ENCODE measurements at regions not wholly inside any gene's neighbourhood (a gene's known extent, or its start where the extent isn't known, plus 50 kb on each side); places are given as distances from the start of the nearest gene placed in this dataset.

DNA sequence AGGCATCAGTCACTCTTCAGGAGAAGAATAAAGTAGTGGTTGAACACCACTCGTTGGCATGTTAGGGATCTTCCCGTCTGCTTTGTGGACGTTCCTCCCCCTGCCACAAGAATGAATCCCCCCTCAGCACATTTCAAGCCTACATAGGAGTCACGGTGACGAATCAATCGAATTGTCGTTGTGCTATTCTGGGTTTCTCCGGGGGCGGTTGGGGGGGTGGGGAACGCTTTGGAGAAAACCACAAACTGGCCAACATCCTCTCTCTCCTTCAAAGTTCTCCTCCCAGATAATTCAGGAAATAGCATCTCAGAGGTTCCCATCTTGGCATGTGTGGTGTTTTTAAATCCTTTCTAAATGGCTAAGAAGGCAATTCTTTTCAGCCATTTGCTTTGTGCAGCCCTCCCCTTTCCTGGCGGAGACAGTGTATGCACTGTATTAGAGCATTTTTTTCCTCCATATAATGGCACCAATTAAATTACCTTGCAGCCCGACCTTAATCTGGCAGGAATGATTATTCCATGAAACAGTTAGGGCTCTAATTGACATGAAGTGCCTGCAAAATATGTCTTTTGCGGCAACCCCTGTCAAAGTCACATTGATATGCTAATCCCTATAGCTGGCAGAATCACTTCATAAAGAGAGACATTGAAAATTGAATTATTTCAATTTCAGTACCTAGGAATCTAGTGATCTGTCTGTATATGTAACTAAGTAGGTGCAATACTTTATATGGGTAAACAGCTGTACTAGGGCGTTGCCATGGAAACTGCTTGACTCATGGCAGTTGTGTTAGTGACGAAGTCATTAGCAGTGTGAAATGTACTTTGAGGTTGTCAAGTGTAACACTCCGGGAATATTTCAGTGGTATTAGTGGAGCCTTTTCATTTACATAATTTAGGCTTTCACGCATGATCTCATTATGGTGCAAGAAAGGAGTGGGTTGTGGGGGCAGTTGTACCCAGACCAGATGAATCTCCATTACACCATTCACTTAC is 323.4 kb upstream of the SLC14A2 start:
- no peak for DNase-seq
- no peak for ATAC-seq (ENCODE audit: low read depth)
- H3K9me3 Mint-ChIP-seq, result no peaks in the 10 kb centered on the region
- ChIA-PET CTCF (no interaction called here), POLR2A (no interaction called here)
- H3K4me3 Mint-ChIP-seq, result no peak overlapping the region
- intact Hi-C loops (cut with micrococcal nuclease), result no loop called here
- peaks cover 2% of the 10 kb centered on the region for H3K27me3 Mint-ChIP-seq
- no peaks in the 10 kb centered on the region for H3K4me1 Mint-ChIP-seq
- H3K36me3 Mint-ChIP-seq (ENCODE audit: low read depth), result no peaks in the 10 kb centered on the region
- TF ChIP-seq, protein P1, sequence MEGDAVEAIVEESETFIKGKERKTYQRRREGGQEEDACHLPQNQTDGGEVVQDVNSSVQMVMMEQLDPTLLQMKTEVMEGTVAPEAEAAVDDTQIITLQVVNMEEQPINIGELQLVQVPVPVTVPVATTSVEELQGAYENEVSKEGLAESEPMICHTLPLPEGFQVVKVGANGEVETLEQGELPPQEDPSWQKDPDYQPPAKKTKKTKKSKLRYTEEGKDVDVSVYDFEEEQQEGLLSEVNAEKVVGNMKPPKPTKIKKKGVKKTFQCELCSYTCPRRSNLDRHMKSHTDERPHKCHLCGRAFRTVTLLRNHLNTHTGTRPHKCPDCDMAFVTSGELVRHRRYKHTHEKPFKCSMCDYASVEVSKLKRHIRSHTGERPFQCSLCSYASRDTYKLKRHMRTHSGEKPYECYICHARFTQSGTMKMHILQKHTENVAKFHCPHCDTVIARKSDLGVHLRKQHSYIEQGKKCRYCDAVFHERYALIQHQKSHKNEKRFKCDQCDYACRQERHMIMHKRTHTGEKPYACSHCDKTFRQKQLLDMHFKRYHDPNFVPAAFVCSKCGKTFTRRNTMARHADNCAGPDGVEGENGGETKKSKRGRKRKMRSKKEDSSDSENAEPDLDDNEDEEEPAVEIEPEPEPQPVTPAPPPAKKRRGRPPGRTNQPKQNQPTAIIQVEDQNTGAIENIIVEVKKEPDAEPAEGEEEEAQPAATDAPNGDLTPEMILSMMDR (IDR thresholded peaks at IDR 0.05), result no peak
- H3K27ac Mint-ChIP-seq, result no peak overlapping the region

DNA sequence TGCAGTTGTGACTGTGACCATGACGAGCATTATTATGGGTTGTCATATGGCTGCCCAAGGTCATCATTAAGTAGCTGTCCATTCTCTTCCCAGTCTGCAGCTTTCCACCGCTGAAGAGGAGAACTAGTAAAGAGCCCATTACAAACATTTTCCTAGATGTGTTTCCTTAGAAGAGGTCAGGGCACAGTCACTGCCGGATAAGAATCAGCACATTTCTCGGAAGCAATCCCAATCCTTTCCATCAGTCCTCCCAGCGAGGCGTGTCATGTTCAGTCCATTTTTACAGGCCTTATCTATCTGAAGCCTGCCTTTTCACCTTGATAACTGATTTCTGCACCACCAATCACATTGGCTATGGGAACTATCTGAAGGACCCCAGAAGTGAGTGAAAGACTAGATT is 319.9 kb upstream of the SLC14A2 start:
- intact Hi-C loops (cut with micrococcal nuclease), result no loop called here
- TF ChIP-seq, protein P1 (IDR thresholded peaks at IDR 0.05), result no peak
- Mint-ChIP-seq H3K27ac (no peak overlapping the region), H3K9me3 (no peaks in the 10 kb centered on the region), H3K27me3 (no peaks in the 10 kb centered on the region), H3K4me3 (no peak overlapping the region), H3K36me3 (ENCODE audit: low read depth) (no peaks in the 10 kb centered on the region), H3K4me1 (no peaks in the 10 kb centered on the region)
- ChIA-PET CTCF (no interaction called here), POLR2A (no interaction called here)
- ATAC-seq (ENCODE audit: low read depth) (no peak), DNase-seq (no peak)

DNA sequence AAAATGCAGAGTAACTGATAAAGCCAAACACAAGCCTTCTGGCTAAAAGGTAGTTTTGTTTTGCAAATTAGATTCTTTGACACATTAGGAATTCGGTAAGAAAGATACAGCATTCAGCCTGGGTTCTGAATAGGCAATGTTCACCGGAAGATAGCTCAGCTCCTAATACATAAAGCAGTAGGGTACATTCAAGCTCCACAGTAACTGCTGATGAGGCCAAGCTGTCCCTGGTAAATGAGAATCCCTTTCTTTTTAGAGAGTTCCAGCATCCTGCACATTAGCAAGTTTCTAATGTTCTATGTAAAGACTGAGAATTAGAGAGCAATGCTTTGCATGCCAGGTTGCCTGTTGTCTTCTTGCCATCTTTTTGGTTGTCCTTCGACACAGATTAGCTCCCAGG is 316.3 kb upstream of the SLC14A2 start:
- no peaks in the 10 kb centered on the region for H3K27me3 Mint-ChIP-seq
- no peak for DNase-seq
- TF ChIP-seq, protein P1 (IDR thresholded peaks at IDR 0.05), result no peak
- H3K27ac Mint-ChIP-seq, result no peak overlapping the region
- no peaks in the 10 kb centered on the region for H3K9me3 Mint-ChIP-seq
- no peak for ATAC-seq (ENCODE audit: low read depth)
- no peaks in the 10 kb centered on the region for H3K36me3 Mint-ChIP-seq (ENCODE audit: low read depth)
- CTCF ChIA-PET, result no interaction called here
- no peak overlapping the region for H3K4me3 Mint-ChIP-seq
- POLR2A ChIA-PET, result no interaction called here
- intact Hi-C loops (cut with micrococcal nuclease), result no loop called here
- no peaks in the 10 kb centered on the region for H3K4me1 Mint-ChIP-seq

DNA sequence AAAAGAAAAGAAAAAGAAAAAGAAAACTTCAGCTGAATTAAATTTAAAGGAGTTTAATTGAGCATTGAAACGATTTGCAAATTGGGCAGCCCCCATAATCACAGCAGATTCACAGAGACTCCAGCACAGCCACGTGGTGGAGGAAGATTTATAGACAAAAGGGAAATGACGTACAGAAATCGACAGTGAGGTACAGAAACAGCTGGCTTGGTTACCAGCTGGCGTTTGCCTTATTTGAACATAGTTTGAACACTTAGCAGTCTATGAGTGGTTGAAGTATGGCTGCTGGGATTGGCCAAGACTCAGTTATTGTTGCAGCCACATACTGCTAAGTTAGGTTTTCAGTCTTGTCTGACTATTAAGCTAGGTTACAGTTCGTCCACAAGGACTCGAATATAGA is 312.2 kb upstream of the SLC14A2 start:
- DNase-seq (no peak), ATAC-seq (ENCODE audit: low read depth) (no peak)
- CTCF ChIA-PET, result no interaction called here
- Mint-ChIP-seq H3K4me3 (no peak overlapping the region), H3K36me3 (ENCODE audit: low read depth) (no peaks in the 10 kb centered on the region), H3K9me3 (no peaks in the 10 kb centered on the region), H3K27ac (no peak overlapping the region), H3K27me3 (peaks cover 2% of the 10 kb centered on the region), H3K4me1 (no peaks in the 10 kb centered on the region)
- POLR2A ChIA-PET, result no interaction called here
- intact Hi-C loops (cut with micrococcal nuclease), result no loop called here
- TF ChIP-seq, protein P1 (IDR thresholded peaks at IDR 0.05), result no peak

DNA sequence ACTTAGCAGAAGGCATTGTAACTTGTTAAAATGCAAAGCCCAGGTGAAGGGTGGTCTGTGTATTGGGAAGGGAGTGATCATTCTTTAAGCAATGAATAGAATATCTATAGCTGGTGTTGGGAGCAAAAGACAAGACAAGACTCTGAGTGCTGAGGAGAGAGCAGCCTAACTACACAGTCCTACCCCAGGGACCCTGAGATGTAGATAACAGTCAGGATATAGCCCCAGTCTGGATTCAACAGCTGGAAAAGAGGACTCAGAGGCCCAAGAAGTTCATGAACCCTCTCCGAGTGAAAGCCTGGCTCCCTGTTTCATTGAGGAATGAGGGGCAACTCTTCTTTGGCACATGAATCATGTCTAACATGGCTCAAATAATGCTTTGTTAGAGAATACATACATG is 310.7 kb upstream of the SLC14A2 start:
- intact Hi-C loops (cut with micrococcal nuclease), result no loop called here
- Mint-ChIP-seq H3K27me3 (peaks cover 2% of the 10 kb centered on the region), H3K36me3 (ENCODE audit: low read depth) (no peaks in the 10 kb centered on the region), H3K4me3 (no peak overlapping the region), H3K9me3 (no peaks in the 10 kb centered on the region), H3K27ac (no peak overlapping the region), H3K4me1 (no peaks in the 10 kb centered on the region)
- ChIA-PET POLR2A (no interaction called here), CTCF (no interaction called here)
- ATAC-seq (ENCODE audit: low read depth), result no peak
- TF ChIP-seq, protein P1 (IDR thresholded peaks at IDR 0.05), result no peak
- DNase-seq, result no peak
